Neuronal stem cell (in vitro differentiated cells): ENCODE measurements at regions not wholly inside any gene's neighbourhood (a gene's known extent, or its start where the extent isn't known, plus 50 kb on each side); places are given as distances from the start of the nearest gene placed in this dataset.
"Not testable (repeated sequence)": the region's sequence is repeated elsewhere in the genome, so short reads cannot be mapped to it uniquely, and the experiment has no call there.

Experiments
- DNase-seq: peaks from one replicate; pipeline ENCODE4 v3.0.0-alpha.2; 2013; ENCODE audit warnings: low spot score
- H2AFZ ChIP-seq: one replicate; pipeline ENCODE4 v1.6.1; 2013; ENCODE audit warnings: mild to moderate bottlenecking, low read length, inconsistent platforms
- H2AK5ac ChIP-seq: 2 replicates; pipeline ENCODE4 v1.6.1; 2013; ENCODE audit warnings: low read depth, mild to moderate bottlenecking, inconsistent platforms, low read length, moderate library complexity, mixed read lengths
- H2BK120ac ChIP-seq: 2 replicates; pipeline ENCODE4 v1.6.1; 2013; ENCODE audit warnings: low read depth, mild to moderate bottlenecking, inconsistent platforms, low read length, moderate library complexity, mixed read lengths
- H2BK12ac ChIP-seq: one replicate; pipeline ENCODE4 v1.6.1; 2013; ENCODE audit warnings: low read length, inconsistent platforms
- H2BK15ac ChIP-seq: 2 replicates; pipeline ENCODE4 v1.6.1; 2013; ENCODE audit warnings: mild to moderate bottlenecking, low read length, inconsistent platforms, mixed read lengths
- H2BK5ac ChIP-seq: one replicate; pipeline ENCODE4 v1.6.1; 2013; ENCODE audit warnings: inconsistent platforms, mild to moderate bottlenecking, low read length, moderate library complexity
- H3K14ac ChIP-seq: one replicate; pipeline ENCODE4 v1.6.1; 2013; ENCODE audit warnings: low read length, inconsistent platforms
- H3K18ac ChIP-seq: 2 replicates; pipeline ENCODE4 v1.6.1; 2013; ENCODE audit warnings: low read length, inconsistent platforms
- H3K23ac ChIP-seq: 2 replicates; pipeline ENCODE4 v1.6.1; 2013; ENCODE audit warnings: low read depth, mild to moderate bottlenecking, mixed read lengths, low read length, inconsistent platforms; ENCODE audit not compliant: poor library complexity
- H3K27ac ChIP-seq: replicated peaks from 3 replicates; pipeline ENCODE4 v1.5.1; 2013; ENCODE audit warnings: low read length, inconsistent platforms
- H3K27me3 ChIP-seq, 3 experiments: 2 replicates each; pipeline ENCODE4 v1.6.1; 2013; ENCODE audit warnings: low read length in 3 of 3, mild to moderate bottlenecking in 2 of 3, inconsistent platforms in 1 of 3, low read depth in 1 of 3, mixed read lengths in 1 of 3, moderate library complexity in 1 of 3; ENCODE audit not compliant: control insufficient read depth in 3 of 3, insufficient read depth in 3 of 3
- H3K36me3 ChIP-seq, 2 donors: replicated peaks in 1 of 2; 2 replicates each; pipeline ENCODE4 v1.6.1; 2013; ENCODE audit warnings: low read length in 2 of 2; ENCODE audit not compliant: control insufficient read depth in 2 of 2, insufficient read depth in 2 of 2
- H3K4ac ChIP-seq: 2 replicates; pipeline ENCODE4 v1.6.1; 2013; ENCODE audit warnings: inconsistent platforms, mild to moderate bottlenecking, low read length, moderate library complexity
- H3K4me1 ChIP-seq, 2 donors: 1 replicate in 1 of 2; 2 replicates in 1 of 2; pipeline ENCODE4 v1.6.1; 2013; ENCODE audit warnings: low read length in 2 of 2, low read depth in 1 of 2; ENCODE audit not compliant: control insufficient read depth in 2 of 2, insufficient read depth in 1 of 2
- H3K4me2 ChIP-seq: one replicate; pipeline ENCODE4 v1.6.1; 2013; ENCODE audit warnings: mild to moderate bottlenecking, low read length, inconsistent platforms; ENCODE audit not compliant: insufficient read depth, poor library complexity, severe bottlenecking
- H3K4me3 ChIP-seq, 2 donors: 2 replicates each; pipeline ENCODE4 v1.5.1; 2013; ENCODE audit warnings: low read length in 2 of 2, mild to moderate bottlenecking in 2 of 2, inconsistent platforms in 1 of 2, moderate library complexity in 1 of 2
- H3K79me1 ChIP-seq: one replicate; pipeline ENCODE4 v1.6.1; 2013; ENCODE audit warnings: low read depth, mild to moderate bottlenecking, inconsistent platforms, low read length, moderate library complexity
- H3K9ac ChIP-seq: one replicate; pipeline ENCODE4 v1.6.1; 2013; ENCODE audit warnings: mild to moderate bottlenecking, low read depth, low read length, inconsistent platforms; ENCODE audit not compliant: poor library complexity
- H3K9me3 ChIP-seq, 2 donors: replicated peaks in 1 of 2; 2 replicates each; pipeline versions ENCODE3 to v1.6.1; 2013; ENCODE audit warnings: low read length in 2 of 2, mild to moderate bottlenecking in 2 of 2, inconsistent platforms in 1 of 2, low read depth in 1 of 2, mixed read lengths in 1 of 2, moderate library complexity in 1 of 2; ENCODE audit not compliant: control insufficient read depth in 2 of 2, insufficient read depth in 1 of 2
- H4K8ac ChIP-seq: one replicate; pipeline ENCODE4 v1.6.1; 2013; ENCODE audit warnings: low read depth, mild to moderate bottlenecking, inconsistent platforms, low read length, moderate library complexity
- H4K91ac ChIP-seq: one replicate; pipeline ENCODE4 v1.6.1; 2013; ENCODE audit warnings: low read length, low read depth, mild to moderate bottlenecking, inconsistent platforms; ENCODE audit not compliant: poor library complexity
- WGBS, 2 donors: extraction: QIAGEN DNeasy Blood & Tissue Kit; methylation state at CpG; one replicate each; pipeline ENCODE4 v1.1.7; 2013; ENCODE audit warnings: missing lambda C conversion rate in 2 of 2, mixed read lengths in 1 of 2; ENCODE audit not compliant: insufficient read length in 2 of 2, insufficient replicate concordance in 1 of 2; ENCODE audit errors: extremely low coverage in 2 of 2; 5-methylcytosine and 5-hydroxymethylcytosine counted together

DNA sequence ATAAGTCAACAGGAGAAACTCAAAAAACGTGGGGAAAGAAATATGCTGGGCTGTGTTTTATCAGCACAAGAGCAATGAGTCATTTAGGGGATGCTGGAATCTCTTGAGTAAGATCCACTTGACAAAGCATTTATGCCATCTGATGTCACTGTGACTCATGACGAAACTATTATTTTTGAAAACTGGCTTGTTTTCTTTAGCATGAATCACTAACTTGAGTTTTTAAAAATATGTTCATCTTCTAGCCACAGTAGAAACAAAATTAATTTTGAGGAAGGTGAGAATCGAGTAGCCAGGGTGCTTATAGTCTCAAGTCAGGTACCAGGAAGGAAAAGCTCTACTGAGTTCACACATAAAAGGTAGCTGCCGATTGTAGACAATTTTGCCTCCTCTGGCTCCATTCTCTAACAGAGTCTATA, 456.2 kb upstream of the MGAT4C start:
- H3K9me3 ChIP-seq = peaks cover 3 to 4% of the 10 kb centered on the region in 2 donors
- no peak overlapping the region for H3K27ac ChIP-seq
- H3K14ac ChIP-seq = no peak overlapping the region
- H3K79me1 ChIP-seq = no peaks in the 10 kb centered on the region
- no peak overlapping the region for H2BK120ac ChIP-seq
- H3K4me1 ChIP-seq = no peaks in the 10 kb centered on the region
- no peaks in the 10 kb centered on the region for H3K36me3 ChIP-seq
- H2BK15ac ChIP-seq = no peak overlapping the region
- no peak overlapping the region for H2BK5ac ChIP-seq
- no peak for DNase-seq
- H4K91ac ChIP-seq = no peak overlapping the region
- H4K8ac ChIP-seq = no peak overlapping the region
- H3K4me3 ChIP-seq = no peak overlapping the region
- no CpG with 5 or more reads among the region's 4 CpGs for whole genome bisulfite sequencing, 2 donors
- H3K4ac ChIP-seq = no peak overlapping the region
- no peak overlapping the region for H2BK12ac ChIP-seq
- H3K4me2 ChIP-seq = no peak overlapping the region
- no peak overlapping the region for H2AFZ ChIP-seq
- H3K27me3 ChIP-seq = no peaks in the 10 kb centered on the region
- H3K18ac ChIP-seq = no peak overlapping the region
- H3K23ac ChIP-seq = no peak overlapping the region
- H3K9ac ChIP-seq = no peak overlapping the region
- H2AK5ac ChIP-seq = no peak overlapping the region

DNA sequence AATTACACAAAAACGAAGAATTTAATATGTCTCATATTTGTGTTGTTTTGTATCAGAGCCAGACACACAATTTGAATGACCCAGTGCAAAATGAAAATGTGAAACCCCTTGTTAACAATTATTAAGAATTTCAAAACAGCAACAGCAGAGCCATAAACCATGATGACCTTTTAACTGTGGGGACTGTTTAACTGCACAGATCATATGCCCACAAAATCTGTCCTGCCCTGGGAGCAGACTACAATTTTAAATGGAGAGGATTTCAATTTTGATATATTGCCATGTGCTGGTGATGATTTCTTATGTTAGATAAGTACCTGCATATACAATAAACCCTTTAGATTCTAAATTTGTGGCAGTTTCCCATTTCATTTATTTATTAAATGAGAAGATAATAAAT, 455.5 kb upstream of the MGAT4C start:
- DNase-seq = no peak
- H3K4ac ChIP-seq = no peak overlapping the region
- no peak overlapping the region for H3K14ac ChIP-seq
- H2BK15ac ChIP-seq = no peak overlapping the region
- H3K36me3 ChIP-seq = no peaks in the 10 kb centered on the region
- H4K91ac ChIP-seq = no peak overlapping the region
- no peak overlapping the region for H2AK5ac ChIP-seq
- no peaks in the 10 kb centered on the region for H3K79me1 ChIP-seq
- H4K8ac ChIP-seq = no peak overlapping the region
- no peaks in the 10 kb centered on the region for H3K4me1 ChIP-seq
- H3K18ac ChIP-seq = no peak overlapping the region
- no peak overlapping the region for H3K4me3 ChIP-seq
- peaks cover 3 to 4% of the 10 kb centered on the region in 2 donors for H3K9me3 ChIP-seq
- no peak overlapping the region for H3K23ac ChIP-seq
- no CpG with 5 or more reads among the region's 1 CpG for whole genome bisulfite sequencing, 2 donors
- no peak overlapping the region for H3K27ac ChIP-seq
- H3K27me3 ChIP-seq = no peaks in the 10 kb centered on the region
- H3K4me2 ChIP-seq = no peak overlapping the region
- H2BK5ac ChIP-seq = no peak overlapping the region
- H2AFZ ChIP-seq = no peak overlapping the region
- H3K9ac ChIP-seq = no peak overlapping the region
- no peak overlapping the region for H2BK120ac ChIP-seq
- no peak overlapping the region for H2BK12ac ChIP-seq

- Histone ChIP-seq H2BK12ac (no peak overlapping the region), H2BK15ac (no peak overlapping the region), H3K36me3 (no peaks in the 10 kb centered on the region), H2BK5ac (no peak overlapping the region), H4K91ac (no peak overlapping the region), H3K4ac (no peak overlapping the region), H2BK120ac (no peak overlapping the region), H2AFZ (no peak overlapping the region), H3K79me1 (no peaks in the 10 kb centered on the region), H3K9me3 (peaks cover 3 to 4% of the 10 kb centered on the region in 2 donors), H4K8ac (no peak overlapping the region), H3K4me1 (no peaks in the 10 kb centered on the region), H3K27ac (no peak overlapping the region), H3K4me3 (no peak overlapping the region), H3K18ac (no peak overlapping the region), H3K9ac (no peak overlapping the region), H3K23ac (no peak overlapping the region), H3K14ac (no peak overlapping the region), H2AK5ac (no peak overlapping the region), H3K4me2 (no peak overlapping the region), H3K27me3 (no peaks in the 10 kb centered on the region)
- DNase-seq = no peak
These were observed 453.9 kb upstream of the MGAT4C start for GRCh38 chr12:86710109-86710508.

- no CpG with 5 or more reads among the region's 3 CpGs for WGBS, 2 donors
These were observed 452.8 kb upstream of the MGAT4C start for GRCh38 chr12:86709017-86709416.

More at GRCh38 chr12:86709017-86709416, 452.8 kb upstream of the MGAT4C start:
- not testable (repeated sequence) for H3K9ac ChIP-seq, H2BK120ac ChIP-seq, H3K36me3 ChIP-seq, H3K27ac ChIP-seq, H2BK12ac ChIP-seq, H2BK5ac ChIP-seq, H2BK15ac ChIP-seq, H3K79me1 ChIP-seq, H2AFZ ChIP-seq, DNase-seq, H3K18ac ChIP-seq, H4K91ac ChIP-seq, H3K4ac ChIP-seq, H3K4me1 ChIP-seq, H3K4me3 ChIP-seq, H3K9me3 ChIP-seq, H3K4me2 ChIP-seq, H2AK5ac ChIP-seq, H3K23ac ChIP-seq, H3K27me3 ChIP-seq, H4K8ac ChIP-seq, H3K14ac ChIP-seq
